GM18498 (cell line): ENCODE measurements at regions not wholly inside any gene's neighbourhood (a gene's known extent, or its start where the extent isn't known, plus 50 kb on each side); places are given as distances from the start of the nearest gene placed in this dataset.
"Not testable (repeated sequence)": the region's sequence is repeated elsewhere in the genome, so short reads cannot be mapped to it uniquely, and the experiment has no call there.

Experiments
- ATAC-seq: cut with Tn5 transposase; IDR thresholded peaks from one replicate; pipeline ENCODE4 v1.9.1; 2021; ENCODE audit warnings: mild to moderate bottlenecking, moderate library complexity; ENCODE audit not compliant: unreplicated experiment

- not testable (repeated sequence) for ATAC-seq
Observed at GRCh38 chr11:49817705-49818430, 134.3 kb upstream of the OR4C13 start.

GRCh38 chr11:49823188-49823587, 129.0 kb upstream of the OR4C13 start:
- not testable (repeated sequence) for ATAC-seq

GRCh38 chr11:49850541-49850940, 101.7 kb upstream of the OR4C13 start:
- ATAC-seq: not testable (repeated sequence)

GRCh38 chr11:49851511-49851910, 100.7 kb upstream of the OR4C13 start:
- no peak for ATAC-seq

- ATAC-seq: no peak
Observed at GRCh38 chr11:49851971-49852389, 100.2 kb upstream of the OR4C13 start.

- ATAC-seq: not testable (repeated sequence)
Observed at GRCh38 chr11:49888875-49889274, 63.3 kb upstream of the OR4C13 start.

GRCh38 chr11:49891910-49892671, 60.1 kb upstream of the OR4C13 start:
- not testable (repeated sequence) for ATAC-seq

- not testable (repeated sequence) for ATAC-seq
Observed at GRCh38 chr11:49893442-49893841, 58.7 kb upstream of the OR4C13 start.
